CD14-positive monocyte (primary cell): ENCODE measurements at regions not wholly inside any gene's neighbourhood (a gene's known extent, or its start where the extent isn't known, plus 50 kb on each side); places are given as distances from the start of the nearest gene placed in this dataset.

Experiments
- DNase-seq, 3 donors: peaks; one replicate each; pipeline ENCODE4 v3.0.0-alpha.2; 2011 to 2022
- H2AFZ ChIP-seq: 2 replicates; pipeline ENCODE4 v1.6.0; 2012; ENCODE audit warnings: mild to moderate bottlenecking, low read depth, low read length, inconsistent platforms; ENCODE audit not compliant: insufficient read depth, poor library complexity, severe bottlenecking
- H3K27ac ChIP-seq, 2 donors: 1 replicate in 1 of 2; 2 replicates in 1 of 2; pipeline ENCODE4 v1.5.1; 2012 to 2013; ENCODE audit warnings: low read length in 2 of 2, control low read depth in 1 of 2, inconsistent platforms in 1 of 2, low read depth in 1 of 2, mild to moderate bottlenecking in 1 of 2
- H3K27me3 ChIP-seq, 2 donors: one replicate each; pipeline versions ENCODE4 v1.6.0 to v1.6.1; 2011 to 2013; ENCODE audit warnings: low read length in 2 of 2; ENCODE audit not compliant: control insufficient read depth in 2 of 2, insufficient read depth in 2 of 2
- H3K36me3 ChIP-seq, 2 donors: replicated peaks in 1 of 2; 1 replicate in 1 of 2; 2 replicates in 1 of 2; pipeline versions ENCODE4 v1.5.1 to v1.6.1; 2012 to 2013; ENCODE audit warnings: low read length in 2 of 2, control low read depth in 1 of 2, inconsistent platforms in 1 of 2, mild to moderate bottlenecking in 1 of 2; ENCODE audit not compliant: insufficient read depth in 2 of 2, control insufficient read depth in 1 of 2
- H3K4me1 ChIP-seq, 2 donors: 1 replicate in 1 of 2; 2 replicates in 1 of 2; pipeline versions ENCODE4 v1.5.1 to v1.6.1; 2012 to 2013; ENCODE audit warnings: low read length in 2 of 2, control low read depth in 1 of 2, inconsistent platforms in 1 of 2, mild to moderate bottlenecking in 1 of 2, moderate library complexity in 1 of 2; ENCODE audit not compliant: insufficient read depth in 2 of 2, control insufficient read depth in 1 of 2
- H3K4me2 ChIP-seq: replicated peaks from 2 replicates; pipeline ENCODE3; 2012; ENCODE audit warnings: low read length, moderate library complexity, mild to moderate bottlenecking; ENCODE audit not compliant: poor library complexity, severe bottlenecking; ENCODE audit errors: extremely low read depth
- H3K4me3 ChIP-seq, 3 experiments: fragments of 200-600 bp in 1 of 3; sonication (generic) in 1 of 3; replicated peaks in 1 of 3; 1 replicate in 2 of 3; 2 replicates in 1 of 3; pipeline ENCODE4 v1.5.1; 2011 to 2013; ENCODE audit warnings: low read length in 3 of 3, mild to moderate bottlenecking in 3 of 3, control low read depth in 2 of 3, low read depth in 2 of 3, inconsistent platforms in 1 of 3, moderate library complexity in 1 of 3
- H3K79me2 ChIP-seq: 2 replicates; pipeline ENCODE4 v1.6.0; 2012; ENCODE audit warnings: mild to moderate bottlenecking, control low read depth, inconsistent platforms, low read length, moderate library complexity; ENCODE audit not compliant: insufficient read depth
- H3K9ac ChIP-seq: 2 replicates; pipeline ENCODE4 v1.6.0; 2017; ENCODE audit warnings: low read length, mild to moderate bottlenecking; ENCODE audit not compliant: insufficient read depth, poor library complexity, severe bottlenecking
- H3K9me3 ChIP-seq, 2 donors: replicated peaks in 1 of 2; 1 replicate in 1 of 2; 2 replicates in 1 of 2; pipeline versions ENCODE4 v1.5.1 to v1.6.1; 2012 to 2013; ENCODE audit warnings: low read length in 2 of 2, control low read depth in 1 of 2; ENCODE audit not compliant: control insufficient read depth in 1 of 2, insufficient read depth in 1 of 2
- H4K20me1 ChIP-seq: 2 replicates; pipeline ENCODE4 v1.6.0; 2012; ENCODE audit warnings: mild to moderate bottlenecking, low read length, control low read depth, moderate library complexity; ENCODE audit not compliant: insufficient read depth
- H3K27ac Mint-ChIP-seq, 7 donors: one replicate each; pipeline ENCODE4 v1.8.0; 2020; ENCODE audit warnings: mild to moderate bottlenecking in 7 of 7, mixed read lengths in 7 of 7, moderate library complexity in 6 of 7, inconsistent platforms in 2 of 7
- H3K27me3 Mint-ChIP-seq, 3 donors: one replicate each; pipeline ENCODE4 v1.8.0; 2021 to 2022; ENCODE audit warnings: low read depth in 3 of 3, mild to moderate bottlenecking in 3 of 3, mixed read lengths in 3 of 3, moderate library complexity in 3 of 3, inconsistent platforms in 1 of 3
- H3K36me3 Mint-ChIP-seq, 2 donors: one replicate each; pipeline ENCODE4 v1.8.0; 2020; ENCODE audit warnings: mixed read lengths in 2 of 2, inconsistent platforms in 1 of 2, mild to moderate bottlenecking in 1 of 2
- H3K4me1 Mint-ChIP-seq: one replicate; pipeline ENCODE4 v1.8.0; 2020; ENCODE audit warnings: mild to moderate bottlenecking, mixed read lengths
- H3K4me3 Mint-ChIP-seq, 2 donors: one replicate each; pipeline ENCODE4 v1.8.0; 2020; ENCODE audit warnings: mild to moderate bottlenecking in 2 of 2, mixed read lengths in 2 of 2, moderate library complexity in 1 of 2
- H3K9me3 Mint-ChIP-seq, 7 donors: one replicate each; pipeline ENCODE4 v1.8.0; 2020 to 2022; ENCODE audit warnings: mixed read lengths in 7 of 7, mild to moderate bottlenecking in 6 of 7, moderate library complexity in 6 of 7, inconsistent platforms in 2 of 7
- WGBS: methylation state at CpG from one replicate; pipeline ENCODE4 v1.1.5; 2013; ENCODE audit warnings: missing lambda C conversion rate; ENCODE audit not compliant: insufficient coverage; 5-methylcytosine and 5-hydroxymethylcytosine counted together
- intact Hi-C, 2 donors: fragments of 100-400 bp; cut with micrococcal nuclease; formaldehyde crosslinking; loops; one replicate each; pipeline versions ENCODE4 v1.15.0 to v1.15.1; 2023
- TF ChIP-seq, protein P1 (sequence below): fragments of 200-600 bp; IDR thresholded peaks from one replicate; pipeline ENCODE4 v1.8.0; 2022; ENCODE audit warnings: antibody characterized with exemption, mild to moderate bottlenecking

DNA sequence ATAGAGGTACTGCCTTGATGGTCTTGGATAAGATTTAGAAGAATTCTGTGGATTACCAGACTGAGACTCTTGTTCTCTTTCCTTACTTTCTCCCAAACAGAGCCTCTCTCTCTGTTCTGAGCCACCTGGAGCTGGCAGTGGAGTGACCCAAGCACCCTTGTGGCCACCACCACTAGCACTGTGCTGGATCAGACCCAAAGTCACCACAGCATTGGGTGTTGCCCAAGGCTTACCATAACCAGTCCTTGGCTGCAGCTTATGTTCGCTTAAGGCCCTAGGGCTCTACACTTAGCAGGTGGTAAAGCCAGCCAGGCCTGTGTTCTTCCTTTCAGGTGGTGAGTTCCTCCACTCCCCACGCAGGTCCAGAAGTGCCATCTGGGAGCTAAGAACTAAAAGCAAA lies 79.8 kb downstream of the SEM1 start:
- Histone ChIP-seq H3K36me3 (no peaks in the 10 kb centered on the region), H3K4me3 (no peak overlapping the region), H2AFZ (no peak overlapping the region), H3K79me2 (no peaks in the 10 kb centered on the region), H3K4me2 (no peak overlapping the region), H3K27ac (no peak overlapping the region), H3K9me3 (peaks cover 0 to 17% of the 10 kb centered on the region in 2 donors), H3K27me3 (no peaks in the 10 kb centered on the region), H4K20me1 (no peaks in the 10 kb centered on the region), H3K4me1 (no peaks in the 10 kb centered on the region), H3K9ac (no peak overlapping the region)
- H3K27me3 Mint-ChIP-seq = peaks cover 0 to 5% (median 2%) of the 10 kb centered on the region in 3 donors
- TF ChIP-seq, protein P1, sequence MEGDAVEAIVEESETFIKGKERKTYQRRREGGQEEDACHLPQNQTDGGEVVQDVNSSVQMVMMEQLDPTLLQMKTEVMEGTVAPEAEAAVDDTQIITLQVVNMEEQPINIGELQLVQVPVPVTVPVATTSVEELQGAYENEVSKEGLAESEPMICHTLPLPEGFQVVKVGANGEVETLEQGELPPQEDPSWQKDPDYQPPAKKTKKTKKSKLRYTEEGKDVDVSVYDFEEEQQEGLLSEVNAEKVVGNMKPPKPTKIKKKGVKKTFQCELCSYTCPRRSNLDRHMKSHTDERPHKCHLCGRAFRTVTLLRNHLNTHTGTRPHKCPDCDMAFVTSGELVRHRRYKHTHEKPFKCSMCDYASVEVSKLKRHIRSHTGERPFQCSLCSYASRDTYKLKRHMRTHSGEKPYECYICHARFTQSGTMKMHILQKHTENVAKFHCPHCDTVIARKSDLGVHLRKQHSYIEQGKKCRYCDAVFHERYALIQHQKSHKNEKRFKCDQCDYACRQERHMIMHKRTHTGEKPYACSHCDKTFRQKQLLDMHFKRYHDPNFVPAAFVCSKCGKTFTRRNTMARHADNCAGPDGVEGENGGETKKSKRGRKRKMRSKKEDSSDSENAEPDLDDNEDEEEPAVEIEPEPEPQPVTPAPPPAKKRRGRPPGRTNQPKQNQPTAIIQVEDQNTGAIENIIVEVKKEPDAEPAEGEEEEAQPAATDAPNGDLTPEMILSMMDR = no peak
- 89% methylated on average over 2 of the region's 2 CpGs for WGBS
- intact Hi-C loops = no loop called here
- no peaks in the 10 kb centered on the region for H3K4me1 Mint-ChIP-seq
- H3K27ac Mint-ChIP-seq = no peak overlapping the region
- peaks cover 2 to 10% (median 5%) of the 10 kb centered on the region in 7 donors for H3K9me3 Mint-ChIP-seq
- no peaks in the 10 kb centered on the region for H3K36me3 Mint-ChIP-seq
- no peak overlapping the region for H3K4me3 Mint-ChIP-seq
- no peak for DNase-seq

GRCh38 chr7:96624954-96625353 lies 84.7 kb downstream of the SEM1 start:
- peaks cover 0 to 5% (median 0%) of the 10 kb centered on the region in 3 donors for H3K27me3 Mint-ChIP-seq

More at GRCh38 chr7:96624954-96625353, 84.7 kb downstream of the SEM1 start:
- no peak for DNase-seq
- H3K9me3 ChIP-seq = peaks cover 0 to 8% of the 10 kb centered on the region in 2 donors
- no peak overlapping the region for H3K27ac ChIP-seq
- H3K4me1 Mint-ChIP-seq = no peaks in the 10 kb centered on the region
- H3K27me3 ChIP-seq = no peaks in the 10 kb centered on the region
- WGBS = no CpG with 5 or more reads among the region's 2 CpGs
- H3K36me3 ChIP-seq = no peaks in the 10 kb centered on the region
- no peaks in the 10 kb centered on the region for H4K20me1 ChIP-seq
- H3K4me1 ChIP-seq = no peaks in the 10 kb centered on the region
- H3K79me2 ChIP-seq = no peaks in the 10 kb centered on the region
- H3K36me3 Mint-ChIP-seq = no peaks in the 10 kb centered on the region
- TF ChIP-seq, protein P1 = no peak
- H3K4me2 ChIP-seq = no peak overlapping the region
- H3K4me3 ChIP-seq = no peak overlapping the region
- H3K4me3 Mint-ChIP-seq = no peak overlapping the region
- no peak overlapping the region for H3K9ac ChIP-seq
- intact Hi-C loops = no loop called here
- H2AFZ ChIP-seq = no peak overlapping the region
- no peak overlapping the region for H3K27ac Mint-ChIP-seq
- H3K9me3 Mint-ChIP-seq = peaks cover 2 to 8% (median 3%) of the 10 kb centered on the region in 7 donors
